A673 (cell line): ENCODE measurements at regions not wholly inside any gene's neighbourhood (a gene's known extent, or its start where the extent isn't known, plus 50 kb on each side); places are given as distances from the start of the nearest gene placed in this dataset.

Source experiments
- CTCF ChIP-seq: fragments of 300-800, 200-600 bp; sonication (generic); conservative IDR thresholded peaks from 2 replicates; pipeline ENCODE4 v1.5.1; 2017; ENCODE audit warnings: low read depth, mild to moderate bottlenecking, antibody characterized with exemption, low read length, moderate library complexity, mixed read lengths
- EZH2 ChIP-seq: fragments of 200-600 bp; sonication (generic); IDR thresholded peaks from 2 replicates; pipeline ENCODE4 v1.6.1; 2017; ENCODE audit warnings: borderline replicate concordance, low read depth, mild to moderate bottlenecking, mixed read lengths, antibody characterized with exemption, low read length; ENCODE audit not compliant: poor library complexity, severe bottlenecking

DNA sequence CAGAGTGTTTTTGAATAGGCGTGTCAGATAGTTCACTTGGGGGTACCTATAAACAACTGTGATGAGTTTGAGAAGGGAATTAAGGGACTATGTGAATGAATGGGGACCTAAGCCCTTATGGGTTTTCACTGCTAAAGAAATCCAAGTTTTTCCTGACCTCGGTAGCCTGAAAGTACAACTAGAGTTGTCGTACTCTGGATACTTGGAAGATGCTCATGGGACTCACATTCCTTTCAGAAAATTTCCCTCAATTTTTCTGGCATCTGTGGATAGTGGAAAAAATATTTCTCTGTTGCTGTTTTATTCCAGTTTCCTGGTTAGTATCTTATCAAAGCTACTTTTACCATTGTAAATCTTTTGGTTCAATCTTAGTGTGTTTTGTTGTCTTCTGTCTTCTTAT, 1112.3 kb upstream of the SEMA6A start:
- TF ChIP-seq CTCF (no peak), EZH2 (no peak)
